ENCODE measurements at regions not wholly inside any gene's neighbourhood (a gene's known extent, or its start where the extent isn't known, plus 50 kb on each side); places are given as distances from the start of the nearest gene placed in this dataset.

GRCh38 chr3:18258492-18258891 lies 166.6 kb downstream of the SATB1 start:
- no peaks in the 10 kb centered on the region for H3K4me1 Mint-ChIP-seq
- Histone ChIP-seq H3K56ac (ENCODE audit: insufficient read length, low read depth, low read length) (no peak overlapping the region), H4K8ac (replicated peaks; ENCODE audit: insufficient read length, low read depth, low read length) (no peak overlapping the region), H2BK120ac (ENCODE audit: low read depth, low read length, poor library complexity, severe bottlenecking) (no peak overlapping the region), H3K4me2 (ENCODE audit: insufficient read depth, insufficient read length, low read length) (no peak overlapping the region), H3K9me3 (ENCODE audit: control insufficient read depth, low read depth, low read length) (no peaks in the 10 kb centered on the region), H3K4ac (ENCODE audit: low read depth, low read length) (no peak overlapping the region), H3K27ac (ENCODE audit: insufficient read length, low read depth, low read length) (no peak overlapping the region), H2AFZ (ENCODE audit: low read length) (no peak overlapping the region), H2BK20ac (ENCODE audit: low read depth, low read length, poor library complexity, severe bottlenecking) (no peak overlapping the region), H2BK15ac (ENCODE audit: low read depth, low read length) (no peak overlapping the region), H3K79me2 (ENCODE audit: insufficient read depth, low read length) (no peaks in the 10 kb centered on the region), H3K4me1 (ENCODE audit: insufficient read depth, low read length) (no peaks in the 10 kb centered on the region), H3K79me1 (ENCODE audit: insufficient read depth, low read depth, low read length, poor library complexity, severe bottlenecking) (no peaks in the 10 kb centered on the region), H4K20me1 (ENCODE audit: control insufficient read depth, insufficient read depth, insufficient read length) (no peaks in the 10 kb centered on the region), H3K18ac (ENCODE audit: insufficient read length, low read depth, low read length) (no peak overlapping the region), H3K14ac (ENCODE audit: insufficient read depth, low read length) (no peak overlapping the region), H3K9ac (ENCODE audit: extremely low read depth, insufficient read length, low read length) (no peak overlapping the region), H3T11ph (ENCODE audit: low read length) (no peak overlapping the region), H4K91ac (ENCODE audit: insufficient read length, low read depth, low read length) (no peak overlapping the region), H3K27me3 (ENCODE audit: insufficient read depth, low read length) (no peaks in the 10 kb centered on the region), H4K5ac (ENCODE audit: insufficient read length, low read depth, low read length) (no peak overlapping the region), H2BK12ac (ENCODE audit: insufficient read length, low read depth, low read length) (no peak overlapping the region), H3K23ac (ENCODE audit: insufficient read length, low read depth, low read length) (no peak overlapping the region), H3K23me2 (ENCODE audit: insufficient read length, low read depth, low read length, poor library complexity, severe bottlenecking) (no peaks in the 10 kb centered on the region), H2BK5ac (ENCODE audit: insufficient read length, low read length) (no peak overlapping the region), H2AK5ac (ENCODE audit: insufficient read length, low read length) (no peak overlapping the region)
- H3K4me3 Mint-ChIP-seq = no peak overlapping the region
- H3K9me3 Mint-ChIP-seq = no peaks in the 10 kb centered on the region
- no peaks in the 10 kb centered on the region for H3K36me3 Mint-ChIP-seq (ENCODE audit: insufficient read depth in 1 of 3, low read depth in 3 of 3)
- WGBS (ENCODE audit: extremely low coverage, insufficient read length, low lambda C conversion rate) = no CpG with 5 or more reads among the region's 7 CpGs
- no peak overlapping the region for H3K27ac Mint-ChIP-seq
- H3K27me3 Mint-ChIP-seq (ENCODE audit: low read depth) = no peaks in the 10 kb centered on the region
- no peak for DNase-seq
- no peak for TF ChIP-seq CTCF (conservative IDR thresholded peaks at IDR 0.05)
